K562 (cell line): ENCODE measurements at regions not wholly inside any gene's neighbourhood (a gene's known extent, or its start where the extent isn't known, plus 50 kb on each side); places are given as distances from the start of the nearest gene placed in this dataset.

ENCODE experiments used
- ATAC-seq: fragments of 200-7000 bp; cut with Tn5 transposase; 3 replicates; pipeline ENCODE4 v1.9.1; 2020; ENCODE audit warnings: moderate library complexity
- BruUV-seq: library from RNA; stranded (reverse); fragments of 400-500 nt; replicated peaks from 2 replicates; lab custom pipeline; 2021; lab: Mats Ljungman, UMichigan
- CTCF ChIA-PET: fragments of 300-600 bp; formaldehyde crosslinking; extraction: SDS; loops from one replicate; lab custom pipeline; 2021; ENCODE audit warnings: low intra/inter-chr PET ratio; lab: Yijun Ruan, JAX
- POLR2A ChIA-PET: fragments of 300-600, 350-650 bp; sonication (Branson Sonifier 250); formaldehyde crosslinking; extraction: SDS; loops from one replicate; lab custom pipeline; 2021; ENCODE audit warnings: antibody characterized with exemption, inconsistent platforms; lab: Yijun Ruan, JAX
- DNase-seq, 4 experiments: peaks; one replicate each; pipeline versions ENCODE4 v3.0.0 to v3.0.0-alpha.2; 2011 to 2018; ENCODE audit warnings: low spot score in 3 of 4, mixed read lengths in 3 of 4; ENCODE audit errors: extremely low read depth in 1 of 4
- FAIRE-seq: peaks from 2 replicates; lab custom pipeline; 2011; peaks lifted over from hg19 to GRCh38; lab: Jason Lieb, UNC
- H2AFZ ChIP-seq: 2 replicates; pipeline ENCODE4 v1.6.0; 2011; ENCODE audit warnings: low read depth, low read length, control low read depth, inconsistent platforms
- H3K27ac ChIP-seq: fragments of 200-600 bp; 3 replicates; pipeline ENCODE4 v1.8.0; 2011; ENCODE audit warnings: low read depth, mild to moderate bottlenecking, control low read depth, inconsistent platforms, low read length, moderate library complexity, mixed read lengths; ENCODE audit errors: extremely low read depth
- H3K27me3 ChIP-seq, 2 experiments: fragments of 300-600 bp in 1 of 2; 2 replicates in 1 of 2; 3 replicates in 1 of 2; pipeline versions ENCODE4 v1.6.0 to v1.8.0; 2011; ENCODE audit warnings: inconsistent platforms in 2 of 2, low read length in 2 of 2, mild to moderate bottlenecking in 1 of 2, mixed read lengths in 1 of 2, moderate library complexity in 1 of 2; ENCODE audit not compliant: control insufficient read depth in 2 of 2, insufficient read depth in 2 of 2
- H3K36me3 ChIP-seq: fragments of 300-600 bp; 3 replicates; pipeline ENCODE4 v1.8.0; 2011; ENCODE audit warnings: mild to moderate bottlenecking, low read length, inconsistent platforms; ENCODE audit not compliant: control insufficient read depth, insufficient read depth
- H3K4me1 ChIP-seq, 2 experiments: fragments of 200-600 bp in 1 of 2; replicated peaks in 1 of 2; 2 replicates in 1 of 2; 3 replicates in 1 of 2; pipeline versions ENCODE4 v1.5.1 to v1.8.0; 2011; ENCODE audit warnings: inconsistent platforms in 2 of 2, low read length in 2 of 2, mild to moderate bottlenecking in 1 of 2, mixed read lengths in 1 of 2, moderate library complexity in 1 of 2; ENCODE audit not compliant: control insufficient read depth in 2 of 2, insufficient read depth in 2 of 2
- H3K4me2 ChIP-seq: 2 replicates; pipeline ENCODE4 v1.6.1; 2011; ENCODE audit warnings: low read length, control low read depth, inconsistent platforms, mixed read lengths; ENCODE audit not compliant: insufficient read depth
- H3K4me3 ChIP-seq: fragments of 200-600 bp; sonication (generic), shearing (Covaris generic); 2 replicates; pipeline ENCODE4 v1.5.1; 2016; ENCODE audit warnings: control low read depth, inconsistent platforms
- H3K79me2 ChIP-seq: fragments of 200-600 bp; 3 replicates; pipeline ENCODE4 v1.8.0; 2011; ENCODE audit warnings: low read length, inconsistent platforms; ENCODE audit not compliant: control insufficient read depth, insufficient read depth
- H3K9ac ChIP-seq, 2 experiments: 2 replicates each; pipeline versions ENCODE4 v1.6.0 to v1.6.1; 2011; ENCODE audit warnings: low read depth in 2 of 2, low read length in 2 of 2, control low read depth in 1 of 2, inconsistent platforms in 1 of 2, mild to moderate bottlenecking in 1 of 2, mixed read lengths in 1 of 2; ENCODE audit not compliant: insufficient read depth in 1 of 2
- H3K9me1 ChIP-seq: one replicate; pipeline ENCODE4 v1.6.0; 2011; ENCODE audit warnings: inconsistent platforms, mild to moderate bottlenecking, low read length, moderate library complexity; ENCODE audit not compliant: control insufficient read depth, insufficient read depth
- H3K9me3 ChIP-seq: replicated peaks from 2 replicates; pipeline ENCODE4 v1.5.1; 2011; ENCODE audit warnings: low read depth, low read length, inconsistent platforms; ENCODE audit not compliant: control insufficient read depth, insufficient read depth
- H4K20me1 ChIP-seq: replicated peaks from 2 replicates; pipeline ENCODE4 v1.6.1; 2011; ENCODE audit warnings: low read length, inconsistent platforms, mixed read lengths; ENCODE audit not compliant: control insufficient read depth, insufficient read depth
- ADNP ChIP-seq: fragments of 200-800 bp; sonication (Bioruptor generic); IDR thresholded peaks from 2 replicates; pipeline ENCODE4 v1.6.1; 2016; ENCODE audit warnings: missing genetic modification characterization, missing compliant biosample characterization
- AFF4 ChIP-seq: sonication (generic); formaldehyde crosslinking; IDR thresholded peaks from 2 replicates; pipeline ENCODE4 v1.8.0; 2023; ENCODE audit warnings: mild to moderate bottlenecking, missing genetic modification reagents
- ARID3B ChIP-seq: fragments of 250-450 bp; sonication (Bioruptor Pico); IDR thresholded peaks from 2 replicates; pipeline ENCODE4 v1.4.0; 2020; ENCODE audit warnings: borderline replicate concordance
- DNMT1 ChIP-seq: fragments of 450-650 bp; IDR thresholded peaks from 2 replicates; pipeline ENCODE4 v1.6.1; 2016; ENCODE audit warnings: antibody characterized with exemption, mild to moderate bottlenecking
- KAT8 ChIP-seq: fragments of 450-650 bp; IDR thresholded peaks from 2 replicates; pipeline ENCODE4 v1.6.1; 2016; ENCODE audit warnings: low read depth, mild to moderate bottlenecking
- NR2C2 ChIP-seq, 2 experiments: fragments of 200-800 bp in 1 of 2; sonication (Bioruptor generic) in 1 of 2; sonication (generic) in 1 of 2; formaldehyde crosslinking in 1 of 2; IDR thresholded peaks; 2 replicates each; pipeline versions ENCODE4 v1.6.1 to v1.8.0; 2016 to 2022; ENCODE audit warnings: mild to moderate bottlenecking in 1 of 2, missing compliant biosample characterization in 1 of 2, missing genetic modification characterization in 1 of 2, missing genetic modification reagents in 1 of 2
- PRMT5 ChIP-seq: sonication (generic); formaldehyde crosslinking; IDR thresholded peaks from 2 replicates; pipeline ENCODE4 v1.5.0; 2020; ENCODE audit warnings: missing genetic modification reagents
- SIRT6 ChIP-seq: IDR thresholded peaks from one replicate; pipeline ENCODE4 v1.6.1; 2012; ENCODE audit warnings: low read depth, mild to moderate bottlenecking, control low read depth, inconsistent platforms, low read length, moderate library complexity
- WHSC1 ChIP-seq: IDR thresholded peaks from one replicate; pipeline ENCODE4 v1.6.1; 2012; ENCODE audit warnings: low read length, control low read depth, inconsistent platforms
- WGBS: fragments of 100-300 bp; shearing (Covaris generic); methylation state at CpG from one replicate; pipeline ENCODE4 v1.1.6; 2016; ENCODE audit warnings: low coverage, mixed read lengths; ENCODE audit not compliant: insufficient coverage; ENCODE audit errors: missing lambda C conversion rate; 5-methylcytosine and 5-hydroxymethylcytosine counted together
- in situ Hi-C: fragments of 300-500 bp; cut with MboI; formaldehyde crosslinking; loops from 4 replicates; pipeline ENCODE4 v1.15.0; 2018; ENCODE audit warnings: inconsistent platforms, mixed read lengths
- intact Hi-C: fragments of 100-400 bp; cut with micrococcal nuclease; formaldehyde crosslinking; loops from 2 replicates; pipeline ENCODE4 v1.14.2; 2022
- TF ChIP-seq, protein P1 (sequence below): fragments of 450-650 bp; formaldehyde crosslinking; IDR thresholded peaks from 2 replicates; pipeline ENCODE4 v1.4.0; 2020; ENCODE audit warnings: mild to moderate bottlenecking

DNA sequence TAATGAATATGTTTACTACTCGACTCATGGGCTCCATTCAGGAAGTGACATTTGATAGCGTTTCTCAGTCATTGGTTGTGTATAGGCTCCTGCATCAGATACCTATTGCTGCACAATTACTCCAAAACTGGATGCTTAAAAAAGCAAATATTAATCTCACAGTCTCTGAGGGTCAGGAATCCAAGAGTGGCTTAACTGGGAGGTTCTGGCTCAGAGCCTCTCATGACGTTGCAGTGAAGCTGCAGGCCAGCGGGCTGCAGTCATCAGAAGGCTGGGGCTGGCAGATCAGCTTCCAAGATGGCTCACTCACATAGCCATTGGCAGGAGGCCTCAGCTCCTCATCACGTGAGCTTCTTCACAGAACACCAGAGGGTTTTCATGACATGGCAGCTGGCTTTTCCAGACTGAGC is 525.1 kb upstream of the NBEA start:
- TF ChIP-seq PRMT5 (CRISPR knock-in tag) = no peak
- no peak overlapping the region for H2AFZ ChIP-seq
- WGBS = 0% methylated on average over 4 of the region's 5 CpGs
- POLR2A ChIA-PET = no interaction called here
- H3K9me1 ChIP-seq = no peaks in the 10 kb centered on the region
- no peak overlapping the region for H3K4me3 ChIP-seq
- no peak overlapping the region for H3K4me2 ChIP-seq
- H3K36me3 ChIP-seq = no peaks in the 10 kb centered on the region
- no peaks in the 10 kb centered on the region for H3K79me2 ChIP-seq
- no TSS peak for BruUV-seq
- H3K27me3 ChIP-seq = no peaks in the 10 kb centered on the region
- FAIRE-seq (no peak), ATAC-seq (no peak), DNase-seq (no peak)
- no peaks in the 10 kb centered on the region for H3K4me1 ChIP-seq
- in situ Hi-C loops = no loop called here
- no peaks in the 10 kb centered on the region for H4K20me1 ChIP-seq
- no peaks in the 10 kb centered on the region for H3K9me3 ChIP-seq
- no peak overlapping the region for H3K27ac ChIP-seq
- intact Hi-C loops = no loop called here
- no peak overlapping the region for H3K9ac ChIP-seq
- CTCF ChIA-PET = no interaction called here

- ATAC-seq (no peak), DNase-seq (no peak), FAIRE-seq (no peak)
- no peak overlapping the region for H3K27ac ChIP-seq
- no peaks in the 10 kb centered on the region for H3K9me1 ChIP-seq
- H3K4me3 ChIP-seq = no peak overlapping the region
- no peaks in the 10 kb centered on the region for H3K79me2 ChIP-seq
- no peaks in the 10 kb centered on the region for H4K20me1 ChIP-seq
- H2AFZ ChIP-seq = no peak overlapping the region
- no peaks in the 10 kb centered on the region for H3K27me3 ChIP-seq
- ChIA-PET POLR2A (no interaction called here), CTCF (no interaction called here)
- H3K9ac ChIP-seq = no peak overlapping the region
- no peak overlapping the region for H3K4me2 ChIP-seq
- H3K9me3 ChIP-seq = no peaks in the 10 kb centered on the region
- no peaks in the 10 kb centered on the region for H3K4me1 ChIP-seq
- no peaks in the 10 kb centered on the region for H3K36me3 ChIP-seq
- WGBS = 0% methylated on average over 3 of the region's 4 CpGs
- in situ Hi-C loops (no loop called here), intact Hi-C loops (no loop called here)
- BruUV-seq = no TSS peak
- no peak for TF ChIP-seq DNMT1
- TF ChIP-seq, protein P1, sequence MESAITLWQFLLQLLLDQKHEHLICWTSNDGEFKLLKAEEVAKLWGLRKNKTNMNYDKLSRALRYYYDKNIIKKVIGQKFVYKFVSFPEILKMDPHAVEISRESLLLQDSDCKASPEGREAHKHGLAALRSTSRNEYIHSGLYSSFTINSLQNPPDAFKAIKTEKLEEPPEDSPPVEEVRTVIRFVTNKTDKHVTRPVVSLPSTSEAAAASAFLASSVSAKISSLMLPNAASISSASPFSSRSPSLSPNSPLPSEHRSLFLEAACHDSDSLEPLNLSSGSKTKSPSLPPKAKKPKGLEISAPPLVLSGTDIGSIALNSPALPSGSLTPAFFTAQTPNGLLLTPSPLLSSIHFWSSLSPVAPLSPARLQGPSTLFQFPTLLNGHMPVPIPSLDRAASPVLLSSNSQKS (CRISPR knock-in tag) = no peak
- TF ChIP-seq ARID3B (CRISPR knock-in tag) = no peak
- TF ChIP-seq KAT8 = no peak
- no peak for TF ChIP-seq PRMT5 (CRISPR knock-in tag)
- TF ChIP-seq NR2C2 (CRISPR knock-in tag; IDR thresholded peaks at IDR 0.05) = no peak
- no peak for TF ChIP-seq NR2C2 (tag; IDR thresholded peaks at IDR 0.05)
- no peak for TF ChIP-seq WHSC1
- TF ChIP-seq AFF4 (CRISPR knock-in tag) = no peak
- TF ChIP-seq SIRT6 = no peak
- no peak for TF ChIP-seq ADNP (tag)
These were observed 524.2 kb upstream of the NBEA start for GRCh38 chr13:34417896-34418295.
